Uterus (tissue), 2 donors: ENCODE measurements at regions not wholly inside any gene's neighbourhood (a gene's known extent, or its start where the extent isn't known, plus 50 kb on each side); places are given as distances from the start of the nearest gene placed in this dataset.

Experiments used
- CTCF ChIP-seq, 4 experiments: fragments of 200-600 bp in 2 of 4; fragments of 450-650 bp in 2 of 4; sonication (generic) in 2 of 4; IDR thresholded peaks; one replicate each; pipeline ENCODE4 v1.5.1; 2016 to 2019; ENCODE audit warnings: antibody characterized with exemption in 4 of 4, mild to moderate bottlenecking in 2 of 4, moderate library complexity in 1 of 4
- POLR2A ChIP-seq, 2 donors: fragments of 450-650 bp; IDR thresholded peaks; one replicate each; pipeline ENCODE4 v1.6.1; 2016; ENCODE audit warnings: antibody characterized with exemption in 2 of 2, mild to moderate bottlenecking in 1 of 2, moderate library complexity in 1 of 2

- no peak for TF ChIP-seq POLR2A (IDR thresholded peaks at IDR 0.05)
- TF ChIP-seq CTCF (IDR thresholded peaks at IDR 0.05): no peak
Measured at GRCh38 chr16:80280557-80280956, 260.2 kb upstream of the DYNLRB2 start.
